Prostate gland (tissue), 2 donors: ENCODE measurements at regions not wholly inside any gene's neighbourhood (a gene's known extent, or its start where the extent isn't known, plus 50 kb on each side); places are given as distances from the start of the nearest gene placed in this dataset.

Experiments used
- POLR2A ChIP-seq: fragments of 450-650 bp; IDR thresholded peaks from one replicate; pipeline ENCODE4 v1.6.1; 2016; ENCODE audit warnings: antibody characterized with exemption, mild to moderate bottlenecking
- POLR2AphosphoS5 ChIP-seq: sonication (generic); formaldehyde crosslinking; IDR thresholded peaks from one replicate; pipeline ENCODE4 v1.6.1; 2017; ENCODE audit warnings: antibody characterized with exemption
- TF ChIP-seq, protein P1 (sequence below), 4 experiments: fragments of 200-600 bp in 2 of 4; fragments of 450-650 bp in 2 of 4; sonication (generic) in 2 of 4; IDR thresholded peaks; 1 replicate in 3 of 4; 2 replicates in 1 of 4; pipeline ENCODE4 v1.5.1; 2016 to 2019; ENCODE audit warnings: antibody characterized with exemption in 4 of 4, mild to moderate bottlenecking in 2 of 4, moderate library complexity in 2 of 4

DNA sequence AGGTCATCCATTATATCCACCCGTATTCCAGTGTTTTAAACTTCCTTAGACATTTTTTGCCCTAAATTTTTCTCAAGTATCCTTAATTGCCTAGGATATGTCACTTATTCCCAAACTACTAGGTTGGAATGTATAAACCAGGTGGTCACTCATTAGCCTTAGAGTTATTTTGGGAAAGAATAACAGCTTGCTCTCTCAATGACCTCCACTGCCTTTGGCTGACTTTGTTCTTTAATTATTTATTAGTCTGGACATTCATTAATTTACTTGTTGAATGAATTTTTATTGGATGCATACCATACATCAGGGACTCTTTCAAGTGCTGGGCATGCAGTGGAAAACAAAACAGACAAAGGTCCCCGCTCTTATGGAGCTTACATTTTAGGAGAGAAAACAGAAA lies 609.3 kb upstream of the IGFBP7 start:
- TF ChIP-seq, protein P1, sequence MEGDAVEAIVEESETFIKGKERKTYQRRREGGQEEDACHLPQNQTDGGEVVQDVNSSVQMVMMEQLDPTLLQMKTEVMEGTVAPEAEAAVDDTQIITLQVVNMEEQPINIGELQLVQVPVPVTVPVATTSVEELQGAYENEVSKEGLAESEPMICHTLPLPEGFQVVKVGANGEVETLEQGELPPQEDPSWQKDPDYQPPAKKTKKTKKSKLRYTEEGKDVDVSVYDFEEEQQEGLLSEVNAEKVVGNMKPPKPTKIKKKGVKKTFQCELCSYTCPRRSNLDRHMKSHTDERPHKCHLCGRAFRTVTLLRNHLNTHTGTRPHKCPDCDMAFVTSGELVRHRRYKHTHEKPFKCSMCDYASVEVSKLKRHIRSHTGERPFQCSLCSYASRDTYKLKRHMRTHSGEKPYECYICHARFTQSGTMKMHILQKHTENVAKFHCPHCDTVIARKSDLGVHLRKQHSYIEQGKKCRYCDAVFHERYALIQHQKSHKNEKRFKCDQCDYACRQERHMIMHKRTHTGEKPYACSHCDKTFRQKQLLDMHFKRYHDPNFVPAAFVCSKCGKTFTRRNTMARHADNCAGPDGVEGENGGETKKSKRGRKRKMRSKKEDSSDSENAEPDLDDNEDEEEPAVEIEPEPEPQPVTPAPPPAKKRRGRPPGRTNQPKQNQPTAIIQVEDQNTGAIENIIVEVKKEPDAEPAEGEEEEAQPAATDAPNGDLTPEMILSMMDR (IDR thresholded peaks at IDR 0.05), result no peak
- TF ChIP-seq POLR2A (no peak), POLR2AphosphoS5 (no peak)
